ENCODE measurements at regions not wholly inside any gene's neighbourhood (a gene's known extent, or its start where the extent isn't known, plus 50 kb on each side); places are given as distances from the start of the nearest gene placed in this dataset.
"Not testable (repeated sequence)": the region's sequence is repeated elsewhere in the genome, so short reads cannot be mapped to it uniquely, and the experiment has no call there.

GRCh38 chr13:70235565-70235964 is 127.3 kb upstream of the KLHL1 start:
- no peak overlapping the region for H3K4me3 ChIP-seq (replicated peaks in 1 of 2; ENCODE audit: low read depth in 2 of 2, low read length in 2 of 2)
- TF ChIP-seq, protein P1, sequence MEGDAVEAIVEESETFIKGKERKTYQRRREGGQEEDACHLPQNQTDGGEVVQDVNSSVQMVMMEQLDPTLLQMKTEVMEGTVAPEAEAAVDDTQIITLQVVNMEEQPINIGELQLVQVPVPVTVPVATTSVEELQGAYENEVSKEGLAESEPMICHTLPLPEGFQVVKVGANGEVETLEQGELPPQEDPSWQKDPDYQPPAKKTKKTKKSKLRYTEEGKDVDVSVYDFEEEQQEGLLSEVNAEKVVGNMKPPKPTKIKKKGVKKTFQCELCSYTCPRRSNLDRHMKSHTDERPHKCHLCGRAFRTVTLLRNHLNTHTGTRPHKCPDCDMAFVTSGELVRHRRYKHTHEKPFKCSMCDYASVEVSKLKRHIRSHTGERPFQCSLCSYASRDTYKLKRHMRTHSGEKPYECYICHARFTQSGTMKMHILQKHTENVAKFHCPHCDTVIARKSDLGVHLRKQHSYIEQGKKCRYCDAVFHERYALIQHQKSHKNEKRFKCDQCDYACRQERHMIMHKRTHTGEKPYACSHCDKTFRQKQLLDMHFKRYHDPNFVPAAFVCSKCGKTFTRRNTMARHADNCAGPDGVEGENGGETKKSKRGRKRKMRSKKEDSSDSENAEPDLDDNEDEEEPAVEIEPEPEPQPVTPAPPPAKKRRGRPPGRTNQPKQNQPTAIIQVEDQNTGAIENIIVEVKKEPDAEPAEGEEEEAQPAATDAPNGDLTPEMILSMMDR (IDR thresholded peaks at IDR 0.05; ENCODE audit: low read depth, low read length): no peak
- DNase-seq (ENCODE audit: low read depth in 2 of 2): no peak

GRCh38 chr13:70223911-70224310 is 115.7 kb upstream of the KLHL1 start:
- TF ChIP-seq, protein P1 (IDR thresholded peaks at IDR 0.05; ENCODE audit: low read depth, low read length): no peak
- no peak for DNase-seq (ENCODE audit: low read depth in 2 of 2)

GRCh38 chr13:70222926-70223325 is 114.7 kb upstream of the KLHL1 start:
- TF ChIP-seq, protein P1 (IDR thresholded peaks at IDR 0.05; ENCODE audit: low read depth, low read length): no peak
- DNase-seq (ENCODE audit: low read depth in 2 of 2): no peak
- H3K4me3 ChIP-seq (replicated peaks in 1 of 2; ENCODE audit: low read depth in 2 of 2, low read length in 2 of 2): no peak overlapping the region

More at GRCh38 chr13:70223911-70224310, 115.7 kb upstream of the KLHL1 start:
- no peak overlapping the region for H3K4me3 ChIP-seq (replicated peaks in 1 of 2; ENCODE audit: low read depth in 2 of 2, low read length in 2 of 2)

DNA sequence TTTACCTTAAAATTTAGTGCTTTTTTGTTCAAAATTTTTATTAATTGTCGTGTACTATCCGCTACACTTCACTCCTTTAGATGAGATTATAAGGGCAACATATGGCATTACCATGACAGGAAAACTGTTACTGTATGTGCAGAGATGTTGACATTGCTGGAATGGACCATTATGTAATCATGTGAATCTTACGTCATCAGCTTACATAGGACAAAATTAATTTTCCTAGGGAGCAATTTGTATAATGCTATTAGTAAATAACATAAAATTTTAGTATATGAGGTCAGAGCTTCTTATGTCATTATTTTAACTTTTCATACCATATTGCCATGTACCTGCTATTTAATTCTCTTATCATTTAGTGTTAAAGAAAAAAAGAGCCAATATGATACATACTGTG is 110.4 kb upstream of the KLHL1 start:
- no peak overlapping the region for H3K4me3 ChIP-seq (replicated peaks in 1 of 2; ENCODE audit: low read depth in 2 of 2, low read length in 2 of 2)
- DNase-seq (ENCODE audit: low read depth in 2 of 2): no peak
- TF ChIP-seq, protein P1 (IDR thresholded peaks at IDR 0.05; ENCODE audit: low read depth, low read length): no peak

GRCh38 chr13:70208968-70209367 is 100.7 kb upstream of the KLHL1 start:
- not testable (repeated sequence) for H3K4me3 ChIP-seq (replicated peaks in 1 of 2; ENCODE audit: low read depth in 2 of 2, low read length in 2 of 2); DNase-seq (ENCODE audit: low read depth in 2 of 2)

DNA sequence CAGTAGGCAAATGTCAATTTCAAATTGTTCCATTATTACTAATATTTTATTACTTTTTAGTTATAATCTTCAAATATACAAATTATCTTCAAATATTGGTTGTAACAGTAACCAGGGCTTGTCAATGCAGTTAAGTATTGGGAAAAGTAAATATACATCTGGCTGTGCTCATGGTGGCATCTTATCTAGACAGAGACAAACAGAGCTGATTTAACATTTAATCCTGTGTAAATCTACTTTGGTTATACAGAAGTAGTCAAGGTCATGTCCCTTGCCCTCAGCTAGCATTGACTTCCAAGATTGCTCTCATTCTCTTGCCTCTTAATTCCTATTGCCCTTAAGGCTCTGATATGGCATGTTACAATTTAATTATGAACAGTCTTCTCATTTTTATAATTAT is 98.4 kb upstream of the KLHL1 start:
- TF ChIP-seq, protein P1 (IDR thresholded peaks at IDR 0.05; ENCODE audit: low read depth, low read length): no peak

DNA sequence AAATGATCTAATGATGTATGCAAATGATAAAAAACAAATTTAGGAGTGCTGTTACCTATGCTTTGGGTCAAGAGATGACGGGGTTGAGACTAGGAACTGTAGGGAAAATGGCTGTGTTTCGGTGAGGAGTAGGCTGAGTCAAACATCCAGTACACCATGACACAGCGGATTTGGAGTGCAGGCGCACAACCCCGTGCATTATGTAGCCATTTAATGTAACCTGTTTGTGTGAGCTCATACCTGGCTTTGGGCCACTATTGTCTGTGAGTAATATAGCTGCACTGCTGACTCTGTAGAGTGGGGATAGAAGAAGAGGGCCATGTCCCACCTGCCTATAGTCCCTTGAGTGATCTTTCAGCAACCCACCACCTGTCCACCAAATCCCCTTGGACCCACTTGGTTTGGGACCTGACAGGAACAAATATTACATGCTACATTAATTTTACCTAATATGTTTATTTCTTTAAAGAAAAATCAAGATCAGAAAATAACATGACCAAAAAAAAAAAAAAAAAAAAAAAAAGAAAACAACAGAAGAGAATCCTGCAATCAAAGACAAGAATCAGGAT is 95.5 kb upstream of the KLHL1 start:
- peak in 1 of 2 donors; percentile 1 for DNase-seq (ENCODE audit: low read depth in 2 of 2)
- H3K4me3 ChIP-seq (replicated peaks in 1 of 2; ENCODE audit: low read depth in 2 of 2, low read length in 2 of 2): no peak overlapping the region
- TF ChIP-seq, protein P1 (IDR thresholded peaks at IDR 0.05; ENCODE audit: low read depth, low read length): no peak

More for the DNA sequence above, 98.4 kb upstream of the KLHL1 start:
- no peak overlapping the region for H3K4me3 ChIP-seq (replicated peaks in 1 of 2; ENCODE audit: low read depth in 2 of 2, low read length in 2 of 2)
- DNase-seq (ENCODE audit: low read depth in 2 of 2): no peak
